Ecto neural progenitor cell (in vitro differentiated cells): ENCODE measurements at regions not wholly inside any gene's neighbourhood (a gene's known extent, or its start where the extent isn't known, plus 50 kb on each side); places are given as distances from the start of the nearest gene placed in this dataset.
A peak's percentile ranks its signal among the peaks of the same experiment; 100 is the strongest.

ENCODE experiments used
- DNase-seq: peaks from one replicate; pipeline ENCODE4 v3.0.0-alpha.2; 2018; ENCODE audit warnings: low spot score

GRCh38 chr5:2187687-2188086 is 305.0 kb upstream of the IRX4 start:
- DNase-seq: peak; percentile 38

GRCh38 chr5:2187156-2187555 is 304.4 kb upstream of the IRX4 start:
- DNase-seq: no peak

GRCh38 chr5:2186472-2187015 is 303.8 kb upstream of the IRX4 start:
- peak; percentile 32 for DNase-seq

- peak; percentile 32 for DNase-seq
Measured at GRCh38 chr5:2185646-2186471, 303.1 kb upstream of the IRX4 start.

- peak; percentile 26 for DNase-seq
Measured at GRCh38 chr5:2184563-2185540, 302.1 kb upstream of the IRX4 start.

- no peak for DNase-seq
Measured at GRCh38 chr5:2184026-2184366, 301.3 kb upstream of the IRX4 start.

GRCh38 chr5:2183154-2184025 is 300.7 kb upstream of the IRX4 start:
- DNase-seq: no peak

- no peak for DNase-seq
Measured at GRCh38 chr5:2182020-2182419, 299.3 kb upstream of the IRX4 start.

- no peak for DNase-seq
Measured at GRCh38 chr5:2181557-2181956, 298.8 kb upstream of the IRX4 start.

GRCh38 chr5:2181149-2181548 is 298.4 kb upstream of the IRX4 start:
- DNase-seq: no peak

- DNase-seq: no peak
Measured at GRCh38 chr5:2180456-2180855, 297.7 kb upstream of the IRX4 start.

- DNase-seq: no peak
Measured at GRCh38 chr5:2179861-2180260, 297.1 kb upstream of the IRX4 start.

GRCh38 chr5:2178528-2178927 is 295.8 kb upstream of the IRX4 start:
- no peak for DNase-seq

GRCh38 chr5:2178071-2178477 is 295.3 kb upstream of the IRX4 start:
- DNase-seq: no peak

- no peak for DNase-seq
Measured at GRCh38 chr5:2177244-2177643, 294.5 kb upstream of the IRX4 start.

- no peak for DNase-seq
Measured at GRCh38 chr5:2176581-2176980, 293.9 kb upstream of the IRX4 start.

- DNase-seq: no peak
Measured at GRCh38 chr5:2175842-2176404, 293.2 kb upstream of the IRX4 start.

GRCh38 chr5:2175041-2175440 is 292.3 kb upstream of the IRX4 start:
- no peak for DNase-seq

- DNase-seq: no peak
Measured at GRCh38 chr5:2174538-2174937, 291.8 kb upstream of the IRX4 start.

- DNase-seq: no peak
Measured at GRCh38 chr5:2173151-2173834, 290.6 kb upstream of the IRX4 start.

GRCh38 chr5:2172471-2172870 is 289.7 kb upstream of the IRX4 start:
- no peak for DNase-seq
